GM13977 (cell line): ENCODE measurements at regions not wholly inside any gene's neighbourhood (a gene's known extent, or its start where the extent isn't known, plus 50 kb on each side); places are given as distances from the start of the nearest gene placed in this dataset.

Source experiments
- DNase-seq: peaks from one replicate; pipeline ENCODE4 v3.0.0; 2012; ENCODE audit warnings: low spot score
- in situ Hi-C: fragments of 300-500 bp; cut with MboI; formaldehyde crosslinking; loops from one replicate; pipeline ENCODE4 v1.12.0; 2022; ENCODE audit warnings: low sequenced_read_pairs, low pct_unique_long_range_greater_than_20kb, mixed read lengths, inconsistent platforms; ENCODE audit not compliant: unreplicated experiment
- TF ChIP-seq, protein P1 (sequence below): IDR thresholded peaks from 2 replicates; pipeline ENCODE4 v1.5.1; 2012; ENCODE audit warnings: mild to moderate bottlenecking, control low read depth; ENCODE audit not compliant: insufficient read depth; ENCODE audit errors: extremely low read depth, missing control alignments

DNA sequence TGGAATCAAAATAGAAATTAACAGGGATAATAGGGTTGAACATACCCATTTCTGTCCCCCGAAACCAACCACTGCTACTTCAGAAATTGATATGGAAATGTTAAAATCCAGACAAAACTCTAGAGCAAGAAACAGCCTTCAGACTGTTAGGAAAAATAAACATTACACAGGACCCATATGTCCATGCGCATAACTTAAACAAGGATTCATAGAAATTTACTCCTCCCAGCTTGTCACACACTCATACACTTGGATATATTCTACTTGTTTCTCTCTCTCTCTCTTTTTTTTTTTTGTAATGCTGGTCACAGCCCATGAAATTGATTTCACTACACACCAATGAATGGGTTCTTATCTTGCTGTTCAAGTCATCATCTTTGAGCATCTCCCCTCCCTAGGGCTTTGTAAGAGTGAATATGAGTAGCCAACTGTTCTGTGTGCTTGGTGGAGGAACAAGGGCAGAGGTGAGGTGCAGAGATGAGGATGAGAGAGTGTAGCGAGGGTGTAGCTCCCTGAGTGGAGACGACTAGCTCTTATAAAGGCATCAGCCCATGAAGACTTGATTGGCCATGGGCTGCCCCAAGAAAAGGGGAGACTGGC is 61.8 kb upstream of the MLN start:
- no peak for DNase-seq
- TF ChIP-seq, protein P1, sequence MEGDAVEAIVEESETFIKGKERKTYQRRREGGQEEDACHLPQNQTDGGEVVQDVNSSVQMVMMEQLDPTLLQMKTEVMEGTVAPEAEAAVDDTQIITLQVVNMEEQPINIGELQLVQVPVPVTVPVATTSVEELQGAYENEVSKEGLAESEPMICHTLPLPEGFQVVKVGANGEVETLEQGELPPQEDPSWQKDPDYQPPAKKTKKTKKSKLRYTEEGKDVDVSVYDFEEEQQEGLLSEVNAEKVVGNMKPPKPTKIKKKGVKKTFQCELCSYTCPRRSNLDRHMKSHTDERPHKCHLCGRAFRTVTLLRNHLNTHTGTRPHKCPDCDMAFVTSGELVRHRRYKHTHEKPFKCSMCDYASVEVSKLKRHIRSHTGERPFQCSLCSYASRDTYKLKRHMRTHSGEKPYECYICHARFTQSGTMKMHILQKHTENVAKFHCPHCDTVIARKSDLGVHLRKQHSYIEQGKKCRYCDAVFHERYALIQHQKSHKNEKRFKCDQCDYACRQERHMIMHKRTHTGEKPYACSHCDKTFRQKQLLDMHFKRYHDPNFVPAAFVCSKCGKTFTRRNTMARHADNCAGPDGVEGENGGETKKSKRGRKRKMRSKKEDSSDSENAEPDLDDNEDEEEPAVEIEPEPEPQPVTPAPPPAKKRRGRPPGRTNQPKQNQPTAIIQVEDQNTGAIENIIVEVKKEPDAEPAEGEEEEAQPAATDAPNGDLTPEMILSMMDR: no peak
- in situ Hi-C loops: no loop called here

DNA sequence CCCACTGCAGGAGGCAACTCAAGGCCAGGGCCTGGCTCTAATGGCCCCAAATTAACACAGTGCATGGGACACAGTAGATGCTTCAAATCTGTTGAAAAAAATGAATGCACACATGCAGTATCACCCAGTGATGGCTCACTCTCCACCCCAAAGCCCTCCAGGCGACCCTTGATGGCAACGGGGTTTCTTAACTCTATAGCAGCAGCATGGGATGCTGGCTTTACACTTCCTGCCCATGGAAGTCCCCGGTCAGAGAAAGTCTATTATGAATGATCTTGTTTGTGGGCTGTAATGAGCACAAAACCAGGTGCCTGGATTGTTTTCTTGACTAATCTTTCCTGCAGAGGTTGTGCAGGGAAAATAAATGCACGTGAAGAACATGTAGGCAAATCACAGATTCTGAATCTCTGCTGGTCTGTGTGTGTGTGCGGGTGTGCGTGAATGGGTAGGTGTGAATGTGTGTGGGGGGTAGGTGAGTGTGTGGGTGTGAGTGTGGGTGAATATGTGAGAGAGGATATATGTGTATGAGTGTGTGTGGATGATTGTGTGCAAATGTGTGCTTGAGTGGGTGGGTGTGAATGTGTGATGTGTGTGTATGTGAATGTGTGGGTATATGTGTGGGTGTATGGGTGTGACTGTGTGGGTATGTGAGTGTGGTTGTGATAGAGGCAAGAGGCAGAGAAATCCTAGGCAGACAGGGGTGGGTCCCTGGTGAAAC is 60.1 kb upstream of the MLN start:
- TF ChIP-seq, protein P1: no peak
- in situ Hi-C loops: no loop called here
- no peak for DNase-seq

- TF ChIP-seq, protein P1: no peak
- in situ Hi-C loops: no loop called here
- no peak for DNase-seq
Observed at GRCh38 chr6:33863084-33863483, 59.3 kb upstream of the MLN start.

DNA sequence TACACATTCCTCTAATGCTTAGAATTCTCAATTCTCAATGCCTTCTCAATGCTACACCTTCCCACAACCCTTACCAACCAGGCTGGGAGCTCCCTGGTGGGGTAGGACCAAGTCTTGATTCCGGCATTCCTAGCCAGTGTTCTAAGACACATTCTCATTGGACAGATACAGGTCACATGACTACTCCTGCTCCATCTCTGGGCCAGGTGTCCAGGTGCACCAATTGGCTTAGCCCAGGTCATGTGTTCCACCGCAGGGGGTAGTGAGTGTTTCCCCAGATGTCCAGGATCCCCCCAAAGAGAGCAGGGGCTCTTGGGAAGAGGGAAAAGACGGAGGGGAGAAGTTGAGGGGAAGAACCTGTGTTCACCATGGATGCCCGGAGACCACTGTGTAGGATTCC is 58.7 kb upstream of the MLN start:
- DNase-seq: no peak
- TF ChIP-seq, protein P1: no peak
- in situ Hi-C loops: no loop called here

GRCh38 chr6:33861722-33862121 is 57.9 kb upstream of the MLN start:
- DNase-seq: no peak
- in situ Hi-C loops: no loop called here
- TF ChIP-seq, protein P1: no peak

- DNase-seq: no peak
- in situ Hi-C loops: no loop called here
- TF ChIP-seq, protein P1: no peak
Observed at GRCh38 chr6:33860706-33861474, 57.1 kb upstream of the MLN start.
